Pancreas (tissue), 10 donors: ENCODE measurements at regions not wholly inside any gene's neighbourhood (a gene's known extent, or its start where the extent isn't known, plus 50 kb on each side); places are given as distances from the start of the nearest gene placed in this dataset.

ENCODE experiments used
- ATAC-seq, 4 donors: fragments of 200-7000 bp; cut with Tn5 transposase; one replicate each; pipeline versions ENCODE4 v1.8.0 to v1.9.1; 2020; ENCODE audit warnings: mild to moderate bottlenecking in 4 of 4, moderate library complexity in 4 of 4
- DNase-seq, 6 donors: peaks; one replicate each; pipeline ENCODE4 v3.0.0-alpha.2; 2020
- FAIRE-seq: peaks from 2 replicates; lab custom pipeline; 2012; peaks lifted over from hg19 to GRCh38; lab: Jason Lieb, UNC
- H3K27ac ChIP-seq, 4 donors: fragments of 200-600 bp; sonication (generic); 1 replicate in 3 of 4; 2 replicates in 1 of 4; pipeline versions ENCODE4 v1.5.0 to v1.8.0; 2020
- H3K27me3 ChIP-seq, 4 donors: fragments of 200-600 bp; one replicate each; pipeline ENCODE4 v1.8.0; 2021
- H3K36me3 ChIP-seq, 3 donors: fragments of 200-600 bp; sonication (generic) in 1 of 3; one replicate each; pipeline versions ENCODE4 v1.5.0 to v1.8.0; 2020 to 2021
- H3K4me1 ChIP-seq, 3 donors: fragments of 200-600 bp; one replicate each; pipeline ENCODE4 v1.8.0; 2021
- H3K4me3 ChIP-seq, 4 donors: fragments of 200-600 bp; sonication (generic) in 2 of 4; one replicate each; pipeline versions ENCODE4 v1.5.0 to v1.8.0; 2020 to 2021
- H3K9me3 ChIP-seq, 4 donors: fragments of 200-600 bp; one replicate each; pipeline ENCODE4 v1.8.0; 2021
- WGBS, 2 donors: extraction: QIAGEN DNeasy Blood & Tissue Kit; methylation state at CpG; one replicate each; pipeline ENCODE4 v1.1.7; 2013; 5-methylcytosine and 5-hydroxymethylcytosine counted together
- intact Hi-C, 3 donors: fragments of 100-400 bp; cut with DNase I; formaldehyde crosslinking; loops; one replicate each; pipeline versions ENCODE4 v1.11.1 to v1.14.2; 2022
- TF ChIP-seq, protein P1 (sequence below), 4 donors: fragments of 200-600 bp; sonication (generic) in 3 of 4; IDR thresholded peaks; one replicate each; pipeline versions ENCODE4 v1.5.0 to v1.8.0; 2021; ENCODE audit warnings: antibody characterized with exemption in 4 of 4
- donor health status: healthy with polysubstance abuse.
- donor health status: DM: no; HTN: no; CAD: no; lungs with moderate emphysema.
- donor health status: DM: no; HTN: no; CAD: no.
- donor health status: control.
- donor health status: control.
- donor health status: Bipolar disorder and iron deficiency.
- donor health status: DM: yes; HTN: yes; CAD: no.
- donor health status: DM: no; HTN: no; CAD: no.
- donor health status: DM: no; HTN: no; CAD: no.
- donor health status: DM: yes; HTN: yes; CAD: no.

DNA sequence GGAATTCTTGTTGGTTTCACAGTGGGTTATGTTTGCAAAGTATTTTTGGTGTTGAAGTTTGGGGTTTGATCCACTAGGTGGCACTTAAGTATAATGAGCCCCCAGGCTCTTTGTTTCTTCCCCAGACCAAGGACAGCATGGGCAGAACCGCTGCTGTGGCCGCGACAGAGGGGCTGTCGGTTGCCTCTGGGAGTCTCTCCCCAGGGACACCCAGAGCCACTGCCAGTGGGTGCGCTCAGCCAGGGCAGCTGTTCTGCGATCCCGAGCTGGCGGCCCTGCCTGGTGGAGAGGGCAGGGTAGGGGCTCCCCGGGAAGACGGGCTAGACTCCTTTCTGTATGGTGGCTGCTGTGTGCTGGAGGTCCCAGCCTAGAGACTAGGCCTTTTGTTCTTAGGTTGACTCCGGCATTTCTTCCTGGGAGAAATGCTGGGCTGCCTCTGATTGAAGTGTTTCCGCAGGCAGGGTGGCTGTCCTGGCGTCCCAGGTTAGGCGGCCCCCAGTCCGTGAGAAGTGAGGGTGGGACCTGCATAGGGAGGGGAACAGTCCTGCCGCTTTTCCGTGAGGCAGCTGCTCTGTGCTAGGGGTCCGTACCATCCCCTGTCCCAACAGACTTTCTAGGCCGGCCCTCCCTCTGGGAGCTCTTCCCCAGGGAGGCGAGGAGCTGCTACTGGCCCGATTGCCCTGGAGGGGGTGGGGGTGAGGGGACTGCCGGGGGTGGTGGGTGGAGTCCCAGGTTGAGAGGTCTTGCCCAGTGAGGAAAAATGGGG is 253.1 kb upstream of the PELI2 start:
- H3K27ac ChIP-seq: no peak overlapping the region
- 86 to 90% methylated on average over 21 to 22 of the region's 22 CpGs for WGBS, 2 donors
- H3K4me1 ChIP-seq: peaks cover 0 to 6% (median 0%) of the 10 kb centered on the region in 3 donors
- no peaks in the 10 kb centered on the region for H3K36me3 ChIP-seq
- DNase-seq: no peak
- H3K9me3 ChIP-seq: no peaks in the 10 kb centered on the region
- no peaks in the 10 kb centered on the region for H3K27me3 ChIP-seq
- FAIRE-seq: no peak
- TF ChIP-seq, protein P1, sequence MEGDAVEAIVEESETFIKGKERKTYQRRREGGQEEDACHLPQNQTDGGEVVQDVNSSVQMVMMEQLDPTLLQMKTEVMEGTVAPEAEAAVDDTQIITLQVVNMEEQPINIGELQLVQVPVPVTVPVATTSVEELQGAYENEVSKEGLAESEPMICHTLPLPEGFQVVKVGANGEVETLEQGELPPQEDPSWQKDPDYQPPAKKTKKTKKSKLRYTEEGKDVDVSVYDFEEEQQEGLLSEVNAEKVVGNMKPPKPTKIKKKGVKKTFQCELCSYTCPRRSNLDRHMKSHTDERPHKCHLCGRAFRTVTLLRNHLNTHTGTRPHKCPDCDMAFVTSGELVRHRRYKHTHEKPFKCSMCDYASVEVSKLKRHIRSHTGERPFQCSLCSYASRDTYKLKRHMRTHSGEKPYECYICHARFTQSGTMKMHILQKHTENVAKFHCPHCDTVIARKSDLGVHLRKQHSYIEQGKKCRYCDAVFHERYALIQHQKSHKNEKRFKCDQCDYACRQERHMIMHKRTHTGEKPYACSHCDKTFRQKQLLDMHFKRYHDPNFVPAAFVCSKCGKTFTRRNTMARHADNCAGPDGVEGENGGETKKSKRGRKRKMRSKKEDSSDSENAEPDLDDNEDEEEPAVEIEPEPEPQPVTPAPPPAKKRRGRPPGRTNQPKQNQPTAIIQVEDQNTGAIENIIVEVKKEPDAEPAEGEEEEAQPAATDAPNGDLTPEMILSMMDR (IDR thresholded peaks at IDR 0.05): no peak
- ATAC-seq: no peak
- intact Hi-C loops: no loop called here
- no peak overlapping the region for H3K4me3 ChIP-seq

DNA sequence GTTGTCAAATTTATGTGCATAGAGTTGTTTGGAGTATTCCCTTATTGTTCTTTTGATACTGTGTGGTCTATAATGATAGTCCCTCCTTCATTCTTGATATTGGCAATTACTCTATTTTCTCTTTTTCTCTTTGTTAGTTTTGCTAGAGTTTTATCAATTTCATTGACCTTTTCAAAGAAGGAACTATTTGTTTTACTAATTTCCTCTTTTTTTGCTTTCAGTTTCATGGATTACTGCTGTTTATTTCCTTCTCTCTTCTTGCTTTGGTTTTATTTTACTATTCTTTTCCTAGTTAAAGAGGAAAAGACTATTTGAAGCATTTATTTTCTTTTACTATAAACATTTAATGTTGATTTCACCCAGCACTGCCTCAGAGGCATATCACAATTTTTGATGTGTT is 250.9 kb upstream of the PELI2 start:
- no peak overlapping the region for H3K27ac ChIP-seq
- intact Hi-C loops: no loop called here
- FAIRE-seq: no peak

DNA sequence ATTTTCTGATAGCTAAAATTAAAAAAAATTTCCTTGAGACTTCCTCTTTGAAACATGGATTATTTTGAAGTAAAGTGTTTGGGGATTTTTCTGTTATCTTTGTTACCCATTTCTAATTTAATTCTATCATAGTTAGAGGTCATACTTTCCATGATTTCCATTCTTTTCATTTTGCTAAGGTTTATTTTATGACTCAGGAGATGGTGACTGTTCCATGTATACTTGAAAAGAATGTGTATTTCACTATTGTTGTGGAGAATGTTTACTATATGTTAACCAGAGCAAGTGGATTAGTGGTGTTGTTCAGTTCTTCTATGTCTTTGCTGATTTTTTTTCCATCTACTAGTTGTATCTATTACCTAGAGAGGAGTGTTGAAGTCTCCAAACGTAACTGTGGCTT is 250.5 kb upstream of the PELI2 start:
- WGBS, 2 donors: 64 to 90% methylated on average over 1 of the region's 1 CpG
- FAIRE-seq: no peak
- H3K36me3 ChIP-seq: no peaks in the 10 kb centered on the region
- no peaks in the 10 kb centered on the region for H3K27me3 ChIP-seq
- ATAC-seq: no peak
- H3K9me3 ChIP-seq: no peaks in the 10 kb centered on the region
- H3K27ac ChIP-seq: no peak overlapping the region
- TF ChIP-seq, protein P1 (IDR thresholded peaks at IDR 0.05): no peak
- H3K4me3 ChIP-seq: no peak overlapping the region
- DNase-seq: no peak
- peaks cover 0 to 6% (median 0%) of the 10 kb centered on the region in 3 donors for H3K4me1 ChIP-seq
- intact Hi-C loops: no loop called here

More for the DNA sequence above, 250.9 kb upstream of the PELI2 start:
- no peaks in the 10 kb centered on the region for H3K36me3 ChIP-seq
- H3K9me3 ChIP-seq: no peaks in the 10 kb centered on the region
- H3K27me3 ChIP-seq: no peaks in the 10 kb centered on the region
- TF ChIP-seq, protein P1 (IDR thresholded peaks at IDR 0.05): no peak
- ATAC-seq: no peak
- peaks cover 0 to 6% (median 0%) of the 10 kb centered on the region in 3 donors for H3K4me1 ChIP-seq
- no peak for DNase-seq
- no peak overlapping the region for H3K4me3 ChIP-seq

DNA sequence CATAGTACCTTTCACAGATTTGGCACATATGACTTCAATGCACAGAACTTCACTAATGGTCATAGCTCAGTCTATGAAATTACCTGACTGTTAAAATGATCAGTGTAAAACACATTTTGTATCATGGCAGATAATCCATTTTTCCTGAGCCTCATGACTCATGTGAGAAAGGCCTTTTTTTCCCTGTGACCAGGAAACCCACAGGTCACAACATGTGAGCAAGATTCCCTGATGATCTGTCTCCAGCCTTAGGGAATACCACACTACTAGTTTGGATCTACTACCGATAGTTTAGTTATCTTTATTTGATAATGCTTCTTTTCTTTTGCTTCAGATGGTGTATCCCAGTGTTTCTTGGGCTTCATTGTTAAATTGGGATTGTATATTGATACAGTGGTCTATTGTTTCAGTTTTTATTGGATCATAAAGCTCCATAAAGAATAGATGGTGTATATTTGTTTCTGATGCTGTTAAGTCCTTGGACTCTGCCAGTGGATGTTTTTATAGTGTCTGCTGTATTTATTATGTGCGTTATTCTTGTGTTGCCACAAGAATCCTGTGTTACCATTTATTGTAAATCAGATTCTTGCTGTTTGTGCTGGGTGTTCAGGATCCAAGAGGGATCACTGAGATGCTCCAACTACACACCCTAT is 248.7 kb upstream of the PELI2 start:
- H3K27ac ChIP-seq: no peak overlapping the region
- FAIRE-seq (no peak), ATAC-seq (no peak), DNase-seq (no peak)
- H3K27me3 ChIP-seq: no peaks in the 10 kb centered on the region
- no peaks in the 10 kb centered on the region for H3K36me3 ChIP-seq
- H3K4me1 ChIP-seq: peaks cover 0 to 6% (median 0%) of the 10 kb centered on the region in 3 donors
- H3K4me3 ChIP-seq: no peak overlapping the region
- no peaks in the 10 kb centered on the region for H3K9me3 ChIP-seq
- TF ChIP-seq, protein P1 (IDR thresholded peaks at IDR 0.05): no peak
- WGBS, 2 donors: 68 to 91% methylated on average over 2 of the region's 2 CpGs
- intact Hi-C loops: no loop called here

DNA sequence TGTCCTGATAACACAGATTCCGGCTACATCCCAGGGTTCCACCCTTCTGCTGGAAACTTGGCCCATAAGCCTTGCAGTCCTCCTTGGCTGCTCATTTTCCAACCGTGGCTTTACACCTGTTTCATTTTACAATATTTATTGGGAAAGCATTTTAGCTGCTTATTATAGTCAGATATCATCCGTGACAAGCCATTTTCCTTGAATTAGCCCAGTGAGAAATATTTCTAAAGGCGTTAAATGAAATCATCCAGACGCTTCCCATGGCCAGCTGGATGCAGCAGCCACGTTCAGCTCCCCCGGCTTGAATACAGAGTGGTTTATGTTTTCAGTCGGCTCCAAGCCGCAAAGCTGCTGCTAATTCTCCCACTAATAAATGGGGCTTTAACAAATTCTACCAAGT is 245.0 kb upstream of the PELI2 start:
- DNase-seq (no peak), FAIRE-seq (no peak), ATAC-seq (no peak)
- Histone ChIP-seq H3K9me3 (no peaks in the 10 kb centered on the region), H3K4me1 (no peaks in the 10 kb centered on the region), H3K4me3 (no peak overlapping the region), H3K36me3 (no peaks in the 10 kb centered on the region), H3K27ac (no peak overlapping the region), H3K27me3 (no peaks in the 10 kb centered on the region)
- TF ChIP-seq, protein P1 (IDR thresholded peaks at IDR 0.05): no peak
- WGBS, 2 donors: 74 to 82% methylated on average over 9 of the region's 9 CpGs
- intact Hi-C loops: no loop called here
